ENCODE measurements at regions not wholly inside any gene's neighbourhood (a gene's known extent, or its start where the extent isn't known, plus 50 kb on each side); places are given as distances from the start of the nearest gene placed in this dataset.

GRCh38 chr12:25771041-25771440 lies 187.4 kb upstream of the RASSF8 start:
- Histone ChIP-seq H3K27ac (no peak overlapping the region), H3K36me3 (no peaks in the 10 kb centered on the region), H3K9me3 (no peaks in the 10 kb centered on the region), H3K27me3 (no peaks in the 10 kb centered on the region), H3K4me3 (no peak overlapping the region), H3K4me1 (no peaks in the 10 kb centered on the region)
- ATAC-seq: no peak
- no peak for DNase-seq
- 28 to 47% (median 40%) methylated on average over 2 of the region's 2 CpGs for WGBS, 4 donors
- no peak for TF ChIP-seq POLR2A (IDR thresholded peaks at IDR 0.05)
- TF ChIP-seq, protein P1, sequence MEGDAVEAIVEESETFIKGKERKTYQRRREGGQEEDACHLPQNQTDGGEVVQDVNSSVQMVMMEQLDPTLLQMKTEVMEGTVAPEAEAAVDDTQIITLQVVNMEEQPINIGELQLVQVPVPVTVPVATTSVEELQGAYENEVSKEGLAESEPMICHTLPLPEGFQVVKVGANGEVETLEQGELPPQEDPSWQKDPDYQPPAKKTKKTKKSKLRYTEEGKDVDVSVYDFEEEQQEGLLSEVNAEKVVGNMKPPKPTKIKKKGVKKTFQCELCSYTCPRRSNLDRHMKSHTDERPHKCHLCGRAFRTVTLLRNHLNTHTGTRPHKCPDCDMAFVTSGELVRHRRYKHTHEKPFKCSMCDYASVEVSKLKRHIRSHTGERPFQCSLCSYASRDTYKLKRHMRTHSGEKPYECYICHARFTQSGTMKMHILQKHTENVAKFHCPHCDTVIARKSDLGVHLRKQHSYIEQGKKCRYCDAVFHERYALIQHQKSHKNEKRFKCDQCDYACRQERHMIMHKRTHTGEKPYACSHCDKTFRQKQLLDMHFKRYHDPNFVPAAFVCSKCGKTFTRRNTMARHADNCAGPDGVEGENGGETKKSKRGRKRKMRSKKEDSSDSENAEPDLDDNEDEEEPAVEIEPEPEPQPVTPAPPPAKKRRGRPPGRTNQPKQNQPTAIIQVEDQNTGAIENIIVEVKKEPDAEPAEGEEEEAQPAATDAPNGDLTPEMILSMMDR (IDR thresholded peaks at IDR 0.05): no peak
- intact Hi-C loops (cut with DNase I): no loop called here

DNA sequence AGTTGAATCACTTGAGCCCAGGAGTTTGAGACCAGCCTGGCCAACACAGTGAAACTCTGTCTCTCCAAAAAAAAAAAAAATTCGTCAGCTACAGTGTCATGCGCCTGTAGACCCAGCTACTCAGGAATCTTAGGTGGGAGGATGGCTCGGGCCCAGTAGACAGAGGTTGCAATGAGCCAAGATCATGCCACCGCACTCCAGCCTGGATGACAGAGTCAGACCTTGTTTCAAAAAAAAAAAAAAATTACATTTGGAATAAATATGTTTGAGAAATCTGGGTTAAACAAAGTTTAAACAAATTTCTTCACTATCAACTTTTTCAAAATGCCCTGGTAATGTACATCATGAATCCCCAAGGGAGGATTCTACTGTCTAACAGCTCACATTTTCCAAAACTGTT lies 187.0 kb upstream of the RASSF8 start:
- ATAC-seq (no peak), DNase-seq (no peak)
- no peak overlapping the region for H3K27ac ChIP-seq
- intact Hi-C loops (cut with DNase I): no loop called here
- H3K4me1 ChIP-seq: no peaks in the 10 kb centered on the region
- TF ChIP-seq, protein P1 (IDR thresholded peaks at IDR 0.05): no peak
- no peak for TF ChIP-seq POLR2A (IDR thresholded peaks at IDR 0.05)
- 73 to 95% (median 84%) methylated on average over 4 of the region's 4 CpGs for WGBS, 4 donors
- H3K4me3 ChIP-seq: no peak overlapping the region
- no peaks in the 10 kb centered on the region for H3K36me3 ChIP-seq
- H3K27me3 ChIP-seq: no peaks in the 10 kb centered on the region
- no peaks in the 10 kb centered on the region for H3K9me3 ChIP-seq

GRCh38 chr12:25775968-25776367 lies 182.5 kb upstream of the RASSF8 start:
- 29 to 41% (median 31%) methylated on average over 4 of the region's 4 CpGs for WGBS, 4 donors
- Histone ChIP-seq H3K27me3 (peaks cover 0 to 3% (median 0%) of the 10 kb centered on the region in 9 donors), H3K9me3 (no peaks in the 10 kb centered on the region), H3K4me3 (no peak overlapping the region), H3K27ac (no peak overlapping the region), H3K4me1 (no peaks in the 10 kb centered on the region), H3K36me3 (no peaks in the 10 kb centered on the region)
- DNase-seq (no peak), ATAC-seq (no peak)
- intact Hi-C loops (cut with DNase I): no loop called here
- TF ChIP-seq POLR2A (IDR thresholded peaks at IDR 0.05): no peak
- TF ChIP-seq, protein P1 (IDR thresholded peaks at IDR 0.05): no peak

DNA sequence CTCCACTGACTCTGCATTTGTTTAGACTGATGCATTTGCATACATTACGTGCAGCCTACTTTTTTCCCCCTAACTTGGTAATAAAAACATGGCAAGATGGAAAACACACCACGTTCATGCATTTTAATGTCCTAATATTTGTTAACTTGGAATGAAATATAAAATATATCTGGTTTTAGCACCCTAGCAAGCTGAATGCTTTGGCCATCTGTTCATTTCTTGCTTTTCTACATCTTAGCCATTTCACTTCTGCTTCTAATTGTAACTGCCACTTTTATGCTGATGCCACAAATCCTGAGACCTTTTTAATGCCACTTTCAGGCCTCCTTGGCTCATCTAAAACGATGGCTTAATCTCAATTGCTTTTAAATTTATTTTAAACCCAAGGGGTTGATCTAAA lies 177.7 kb upstream of the RASSF8 start:
- ATAC-seq (no peak), DNase-seq (no peak)
- intact Hi-C loops (cut with DNase I): no loop called here
- WGBS, 4 donors: 75 to 77% (median 76%) methylated on average over 3 of the region's 3 CpGs
- H3K27me3 ChIP-seq: peaks cover 0 to 3% (median 0%) of the 10 kb centered on the region in 9 donors
- H3K4me1 ChIP-seq: no peaks in the 10 kb centered on the region
- no peak overlapping the region for H3K27ac ChIP-seq
- no peaks in the 10 kb centered on the region for H3K36me3 ChIP-seq
- TF ChIP-seq POLR2A (IDR thresholded peaks at IDR 0.05): no peak
- TF ChIP-seq, protein P1 (IDR thresholded peaks at IDR 0.05): no peak
- no peak overlapping the region for H3K4me3 ChIP-seq
- H3K9me3 ChIP-seq: no peaks in the 10 kb centered on the region

Data from heart left ventricle (tissue), 16 donors.